GM21447 (cell line): ENCODE measurements at regions not wholly inside any gene's neighbourhood (a gene's known extent, or its start where the extent isn't known, plus 50 kb on each side); places are given as distances from the start of the nearest gene placed in this dataset.

Experiments used
- ATAC-seq: cut with Tn5 transposase; IDR thresholded peaks from one replicate; pipeline ENCODE4 v1.9.1; 2021; ENCODE audit not compliant: unreplicated experiment

DNA sequence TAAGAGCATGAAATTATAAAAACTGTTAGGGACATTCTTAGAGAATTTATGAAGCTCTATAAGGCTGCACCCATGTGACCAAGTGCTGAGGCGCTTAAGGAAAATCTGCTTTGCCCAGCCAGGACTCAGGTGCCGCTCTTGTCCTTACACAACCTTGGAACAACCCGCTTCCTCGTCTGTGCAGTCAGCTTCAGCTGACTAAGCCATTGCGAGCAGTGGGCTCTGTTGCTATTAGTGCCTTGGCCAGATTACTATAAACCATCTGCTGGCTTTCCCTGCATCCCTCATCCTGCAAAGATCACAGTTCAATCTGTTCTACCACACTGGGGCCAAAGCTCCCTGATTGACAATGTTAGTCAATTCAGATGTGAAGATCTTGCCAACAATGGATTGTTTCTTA, 89.1 kb upstream of the E2F3 start:
- ATAC-seq, result no peak

DNA sequence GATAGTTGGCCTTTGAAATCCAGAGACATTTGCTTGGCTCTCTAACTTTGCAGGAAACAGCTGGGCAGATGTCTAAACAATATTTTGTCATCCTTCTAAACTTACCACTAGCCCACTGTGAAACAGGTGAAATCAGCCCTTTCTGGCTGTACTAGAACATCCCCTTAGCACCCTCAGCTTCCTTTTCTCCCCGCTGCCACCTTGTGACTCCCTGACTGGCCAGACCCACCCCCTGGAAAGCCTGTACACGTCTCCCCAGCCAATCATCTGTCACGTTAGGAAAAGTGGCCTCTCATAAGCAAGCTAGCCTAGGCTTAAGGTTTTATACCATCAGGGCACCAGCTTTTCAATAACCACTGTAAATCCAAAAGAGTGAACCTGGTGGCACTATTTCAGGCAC, 88.6 kb upstream of the E2F3 start:
- no peak for ATAC-seq

DNA sequence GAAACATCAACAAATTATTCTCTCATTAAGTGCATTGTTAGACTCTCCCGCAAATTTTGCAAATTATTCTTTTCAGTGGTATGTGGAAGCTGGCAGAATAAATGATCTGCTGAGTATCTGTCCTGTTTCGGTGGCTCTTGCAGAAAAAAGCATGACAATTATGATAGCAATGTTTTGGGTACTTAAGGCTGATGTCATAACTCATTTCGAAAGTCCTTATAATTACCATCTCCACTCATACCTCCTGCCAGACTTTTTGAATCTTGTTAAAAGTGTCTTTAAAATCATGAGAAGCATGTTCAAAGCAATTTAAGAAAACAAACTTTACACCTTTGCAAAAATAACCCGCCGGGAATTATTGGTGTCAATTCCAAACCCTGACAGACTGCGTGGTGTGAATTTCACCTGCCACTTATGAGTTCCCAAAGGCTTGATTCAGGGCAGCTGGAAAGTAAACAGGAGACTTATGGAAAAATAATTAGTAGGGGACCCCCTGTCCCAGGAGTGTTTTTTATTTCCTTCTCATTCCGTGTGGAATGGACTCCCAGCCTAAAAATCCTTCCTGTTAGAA, 87.6 kb upstream of the E2F3 start:
- ATAC-seq, result no peak

DNA sequence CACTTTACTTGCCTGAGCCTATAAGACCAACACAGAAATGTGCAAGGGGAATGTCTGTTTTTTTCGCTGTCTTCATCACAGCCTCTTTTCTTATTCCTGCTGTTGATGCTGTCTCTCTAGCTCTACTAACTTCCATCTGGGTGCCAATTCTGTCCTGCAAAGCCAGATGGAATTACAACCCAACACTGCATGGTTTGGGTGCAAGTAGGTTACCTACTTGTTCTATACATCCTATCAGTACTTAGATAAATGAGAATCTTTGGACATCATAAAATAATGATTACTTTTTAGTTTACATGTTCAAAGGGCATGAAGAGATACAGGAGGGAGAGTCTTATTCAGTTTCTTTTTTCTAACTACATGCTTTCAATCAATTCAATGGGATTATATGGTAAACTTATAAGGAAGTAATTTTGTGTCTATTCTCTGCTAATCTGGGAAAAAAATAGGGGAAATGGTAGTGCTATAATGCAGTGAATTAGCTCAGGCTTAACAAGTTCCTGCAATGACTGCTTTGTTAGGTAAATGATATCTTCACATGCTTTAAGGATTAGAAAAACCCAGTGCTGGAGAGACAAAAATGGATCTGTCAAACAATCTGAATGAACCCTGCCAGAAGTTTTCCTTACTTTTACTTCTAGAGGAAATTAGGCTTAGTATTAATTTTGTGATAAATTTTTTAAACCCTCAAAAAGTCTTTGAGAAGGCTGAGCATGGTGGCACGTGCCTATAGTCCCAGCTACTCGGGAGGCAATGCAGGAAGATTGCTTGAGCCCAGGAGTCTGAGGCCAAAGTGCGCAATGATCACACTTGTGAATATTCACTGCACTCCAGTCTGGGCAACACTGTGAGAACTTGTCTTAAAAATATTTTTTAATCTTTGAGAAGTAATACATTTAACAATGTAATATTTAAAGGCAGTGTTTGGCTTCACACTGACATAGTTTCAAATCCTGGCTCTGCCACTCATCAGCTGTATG, 86.5 kb upstream of the E2F3 start:
- ATAC-seq, result no peak

DNA sequence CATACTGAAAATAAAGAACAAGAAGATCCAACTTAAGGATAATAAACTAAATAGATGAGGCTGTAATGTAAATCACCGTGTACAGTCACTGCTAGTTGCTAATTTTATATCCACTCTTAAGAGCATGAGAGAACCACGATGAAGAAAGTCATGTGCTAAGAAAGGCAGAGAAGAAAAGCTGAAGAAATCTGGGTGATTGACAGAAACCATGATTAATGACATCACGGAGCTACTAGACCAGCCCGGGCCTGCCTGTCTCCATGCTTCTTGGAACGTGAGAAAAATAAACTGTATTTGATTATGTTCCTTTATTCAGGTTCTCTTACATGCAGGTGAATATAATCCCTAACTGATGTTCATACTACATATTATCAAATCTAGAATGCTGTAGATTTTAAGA, 84.2 kb upstream of the E2F3 start:
- ATAC-seq, result no peak

DNA sequence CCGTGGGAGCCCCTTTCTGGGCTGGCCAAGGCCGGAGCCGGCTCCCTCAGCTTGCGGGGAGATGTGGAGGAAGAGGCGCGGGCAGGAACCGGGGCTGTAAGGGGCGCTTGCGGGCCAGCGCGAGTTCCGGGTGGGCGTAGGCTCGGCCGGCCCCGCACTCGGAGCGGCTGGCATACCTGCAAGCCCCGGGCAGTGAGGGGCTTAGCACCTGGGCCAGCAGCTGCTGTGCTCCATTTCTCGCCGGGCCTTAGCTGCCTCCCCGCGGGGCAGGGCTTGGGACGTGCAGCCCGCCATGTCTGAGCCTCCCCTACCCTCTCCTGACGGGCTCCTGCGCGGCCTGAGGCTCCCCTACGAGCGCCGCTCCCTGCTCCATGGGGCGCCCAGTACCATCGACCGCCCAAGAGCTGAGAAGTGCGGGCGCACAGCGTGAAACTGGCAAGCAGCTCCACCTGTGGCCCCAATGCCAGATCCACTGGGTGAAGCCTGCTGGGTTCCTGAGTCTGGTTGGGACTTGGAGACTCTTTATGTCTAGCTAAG, 82.8 kb upstream of the E2F3 start:
- no peak for ATAC-seq

DNA sequence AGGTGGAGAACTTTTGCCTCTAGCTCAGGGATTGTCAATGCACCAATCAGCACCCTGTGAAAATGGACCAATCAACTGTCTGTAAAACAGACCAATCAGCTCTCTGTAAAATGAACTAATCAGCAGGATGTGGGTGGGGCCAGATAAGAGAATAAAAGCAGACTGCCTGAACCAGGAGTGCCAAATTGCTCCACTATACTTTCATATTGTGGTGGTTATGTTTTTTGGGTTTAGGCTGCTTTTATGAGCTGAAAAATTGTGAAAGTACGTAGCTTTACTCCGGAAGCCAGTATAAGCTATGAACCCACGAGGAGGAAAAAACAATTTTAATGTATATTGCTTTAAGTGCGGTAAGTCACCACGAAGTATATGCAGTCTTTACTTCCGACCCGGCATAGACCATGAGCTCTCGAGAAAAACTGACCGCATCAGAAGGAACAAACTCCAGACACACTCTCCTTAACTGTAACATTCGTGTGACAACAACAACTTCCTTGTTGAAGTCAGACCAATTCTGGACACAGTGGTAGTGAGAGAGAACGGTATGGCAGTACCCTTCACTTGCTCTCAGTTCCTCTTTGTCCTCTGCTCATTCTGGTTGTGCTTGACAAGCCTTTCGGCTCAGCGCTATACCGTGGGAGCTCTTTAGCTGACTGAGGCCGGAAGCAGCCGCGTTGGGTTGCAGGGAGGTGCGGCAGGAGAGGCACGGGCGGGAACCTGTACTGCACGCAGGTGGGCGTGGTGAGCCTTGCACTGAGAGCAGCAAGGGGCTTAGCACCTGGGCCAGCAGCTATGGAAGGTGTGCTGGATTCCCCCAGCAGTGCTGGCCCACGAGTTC, 81.9 kb upstream of the E2F3 start:
- ATAC-seq, result peak; percentile 99

DNA sequence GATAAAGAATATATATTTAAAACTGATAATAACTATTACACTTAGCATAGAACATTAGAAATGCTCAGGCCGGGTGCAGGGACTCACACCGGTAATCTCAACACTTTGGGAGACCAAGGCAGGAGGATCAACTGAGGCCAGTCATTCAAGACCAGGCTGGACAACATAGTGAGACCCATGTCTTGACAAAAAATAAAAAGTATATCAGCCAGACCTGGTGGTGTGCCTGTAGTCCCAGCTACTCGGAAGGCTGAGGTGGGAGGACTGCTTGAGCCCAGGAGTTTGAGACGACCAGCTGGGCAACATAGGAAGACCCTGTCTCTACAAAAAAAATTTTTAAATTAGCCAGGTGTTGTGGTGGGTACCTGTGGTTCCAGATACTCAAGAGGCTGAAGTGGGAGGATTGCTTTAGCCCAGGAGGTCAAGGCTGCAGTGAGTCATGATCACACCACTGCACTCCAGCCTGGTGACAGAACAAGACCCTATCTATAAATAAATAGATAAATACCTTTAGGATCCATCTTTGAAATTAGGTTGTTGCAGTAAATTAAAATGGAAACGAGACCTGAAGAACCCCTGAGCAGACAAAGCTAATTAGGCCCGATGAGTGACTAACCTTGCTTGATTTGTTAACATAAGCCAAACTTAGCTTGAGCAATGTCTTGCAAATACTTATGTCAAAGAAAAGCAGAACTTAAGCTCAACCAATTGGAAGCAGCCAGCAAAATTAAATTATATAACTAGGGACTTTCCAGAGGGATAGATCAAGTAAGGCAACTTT, 75.8 kb upstream of the E2F3 start:
- no peak for ATAC-seq

DNA sequence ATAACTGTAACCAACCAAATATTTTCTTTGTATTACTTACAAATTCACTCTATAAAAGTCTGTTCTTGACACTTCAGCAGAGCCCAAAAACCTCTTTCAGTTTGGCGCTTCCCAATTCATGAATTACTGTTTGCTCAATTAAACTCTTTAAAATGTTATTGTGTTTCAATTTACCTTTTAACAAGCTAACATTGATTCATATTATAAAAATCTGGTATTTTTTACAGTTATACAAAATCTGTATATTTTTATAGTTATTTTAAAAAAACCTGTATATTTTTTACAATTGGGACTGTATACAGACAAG, 75.3 kb upstream of the E2F3 start:
- ATAC-seq, result no peak

DNA sequence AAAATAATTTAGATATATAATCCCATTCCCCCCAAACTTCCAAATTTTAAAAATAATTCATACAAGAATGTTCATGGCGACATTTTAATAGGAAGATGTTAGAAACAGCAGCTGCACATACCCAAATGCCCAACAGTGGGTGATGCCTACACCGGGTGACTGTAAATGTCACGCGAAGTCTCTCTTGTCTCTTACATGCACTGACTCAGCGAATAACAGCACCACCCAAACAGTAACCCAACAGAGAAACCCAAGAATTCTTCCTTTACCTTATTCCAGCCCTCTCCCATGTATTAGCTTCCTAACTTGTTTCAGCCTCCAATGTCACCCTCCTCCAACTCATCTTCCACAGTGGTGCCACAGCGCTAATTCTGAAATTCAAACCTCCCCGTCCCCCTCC, 74.5 kb upstream of the E2F3 start:
- ATAC-seq, result no peak

DNA sequence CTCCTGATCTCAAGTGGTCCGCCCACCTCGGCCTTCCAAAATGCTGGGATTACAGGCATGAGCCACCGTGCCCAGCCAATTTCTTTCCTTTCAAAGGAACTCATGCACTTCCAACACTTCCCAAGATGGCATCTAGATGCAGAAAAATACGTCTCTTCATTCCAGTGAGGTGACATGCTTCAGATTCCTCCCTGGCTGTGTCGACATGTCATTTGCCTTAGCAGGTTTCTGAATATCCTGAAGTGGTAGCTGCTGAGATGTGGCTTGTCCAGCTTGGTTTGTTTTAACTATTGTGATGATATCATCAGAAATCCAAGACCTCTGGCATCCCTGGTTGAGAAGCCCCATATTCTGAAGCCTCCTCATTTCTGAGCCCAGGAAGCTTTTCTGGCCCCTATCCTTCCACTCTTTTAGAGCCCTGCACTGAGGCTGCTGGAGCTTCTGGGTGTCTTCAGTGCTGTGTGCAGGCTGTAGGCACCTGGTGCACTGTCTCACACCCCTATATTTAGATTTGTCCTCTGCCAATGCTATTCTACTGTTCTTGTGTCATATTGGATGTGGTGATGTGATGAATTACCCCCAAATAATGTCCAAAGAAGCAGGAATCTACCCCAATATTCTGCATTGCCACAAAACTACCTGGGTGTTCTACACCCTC, 73.3 kb upstream of the E2F3 start:
- ATAC-seq, result no peak

DNA sequence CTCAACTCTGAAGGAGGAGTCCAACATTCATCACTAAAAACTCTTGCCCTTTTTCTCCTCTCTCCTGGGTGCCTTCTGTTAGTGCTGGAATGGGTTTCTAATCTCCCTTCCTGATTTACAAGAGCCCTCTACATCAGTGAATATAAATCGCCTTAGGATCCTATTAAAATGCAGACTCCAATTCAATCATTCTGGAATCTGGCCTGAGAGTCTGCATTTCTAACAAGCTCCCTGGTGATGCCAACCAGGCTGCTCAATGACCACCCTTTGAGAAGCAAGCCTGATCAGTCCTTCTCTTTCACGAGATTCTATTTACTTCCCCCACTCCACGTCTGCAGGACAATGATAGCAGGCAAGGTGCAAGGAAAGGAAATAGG, 72.8 kb upstream of the E2F3 start:
- no peak for ATAC-seq

DNA sequence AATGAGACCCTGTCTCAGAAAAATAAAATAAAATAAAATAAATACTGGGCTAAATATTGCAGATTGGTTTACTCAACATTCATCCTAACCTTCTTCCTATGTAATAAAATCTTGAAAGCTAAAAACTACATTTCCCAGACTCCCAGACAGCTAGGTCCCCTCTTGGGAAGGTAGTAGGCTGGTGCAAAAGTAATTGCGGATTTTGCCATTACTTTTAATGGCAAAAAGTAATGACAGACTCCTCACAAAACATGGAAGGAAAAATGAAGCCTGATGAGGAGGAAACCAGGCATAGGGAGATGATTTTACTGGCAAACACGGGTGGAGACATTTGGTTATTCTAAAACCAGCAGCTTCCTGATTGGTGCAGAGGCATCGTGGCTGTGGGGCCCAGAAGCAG, 70.6 kb upstream of the E2F3 start:
- no peak for ATAC-seq

DNA sequence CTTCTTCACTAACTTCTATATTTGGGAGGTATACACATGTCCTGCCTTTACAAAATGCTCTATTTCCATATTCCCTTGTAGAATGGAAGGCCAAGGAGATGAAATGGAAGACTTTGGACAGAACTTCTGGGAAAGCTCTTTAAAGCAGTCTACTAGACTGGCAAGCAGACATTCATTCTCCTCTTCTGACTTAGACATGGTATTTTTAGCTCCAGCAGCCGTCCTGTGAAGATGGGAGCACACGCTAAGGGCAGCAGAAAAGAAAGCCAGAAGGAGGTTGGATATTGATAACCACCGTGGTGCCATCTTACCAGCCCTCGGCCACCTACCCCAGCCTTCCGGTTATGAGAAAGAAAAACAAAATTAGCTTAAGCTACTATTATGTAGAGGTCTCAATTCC, 70.1 kb upstream of the E2F3 start:
- no peak for ATAC-seq

DNA sequence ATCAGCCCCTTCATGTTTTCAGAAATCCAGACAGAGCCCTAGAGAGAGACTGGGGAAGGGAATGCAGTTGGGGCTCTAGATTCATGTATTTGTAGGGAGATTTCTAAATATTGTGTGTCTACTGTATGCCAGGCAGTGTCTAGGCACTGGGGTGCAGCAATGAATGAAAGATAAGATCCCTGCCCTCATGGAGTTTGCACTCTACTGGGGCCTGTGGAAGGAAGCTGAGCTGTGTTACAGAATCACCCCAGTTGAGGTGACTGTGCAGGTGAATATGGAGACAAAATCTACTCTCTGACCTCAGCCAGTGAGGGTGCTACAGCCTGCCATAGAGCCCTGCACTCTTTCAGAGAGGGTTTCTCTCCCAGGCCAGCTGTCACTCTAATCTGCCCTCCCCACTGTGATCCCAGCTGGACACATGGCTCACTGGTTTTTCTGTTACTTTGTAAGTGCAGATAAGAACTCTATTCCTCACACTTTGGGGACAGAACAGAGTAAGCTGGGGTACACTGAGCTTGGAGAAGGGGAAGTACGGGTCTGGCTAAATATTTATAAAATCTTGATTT, 69.2 kb upstream of the E2F3 start:
- no peak for ATAC-seq

DNA sequence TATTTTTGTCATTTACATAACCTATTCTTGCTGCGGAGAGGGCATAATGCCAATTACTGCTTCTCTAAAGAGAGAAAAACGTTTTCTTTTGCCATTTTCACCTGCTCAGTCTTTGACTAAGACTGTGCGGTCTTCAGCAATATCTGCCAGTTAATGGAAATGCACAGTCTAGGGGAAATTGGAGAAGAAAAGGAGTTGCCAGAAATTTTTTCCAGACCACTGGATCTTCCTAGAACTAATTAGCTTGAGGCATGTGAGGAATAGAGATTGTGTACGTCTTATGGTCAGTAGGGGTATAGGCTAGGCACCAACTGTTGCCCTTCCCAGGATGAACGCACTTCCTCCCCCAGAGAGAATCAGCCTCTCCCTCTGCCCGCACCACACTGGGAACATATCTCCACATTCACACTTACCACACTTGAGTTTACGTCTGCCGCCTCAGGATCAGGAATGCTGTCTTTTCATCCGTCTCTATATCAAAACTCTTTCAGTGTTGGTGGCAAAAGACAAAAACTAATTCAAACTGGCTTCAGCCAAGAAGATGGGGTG, 67.9 kb upstream of the E2F3 start:
- no peak for ATAC-seq

DNA sequence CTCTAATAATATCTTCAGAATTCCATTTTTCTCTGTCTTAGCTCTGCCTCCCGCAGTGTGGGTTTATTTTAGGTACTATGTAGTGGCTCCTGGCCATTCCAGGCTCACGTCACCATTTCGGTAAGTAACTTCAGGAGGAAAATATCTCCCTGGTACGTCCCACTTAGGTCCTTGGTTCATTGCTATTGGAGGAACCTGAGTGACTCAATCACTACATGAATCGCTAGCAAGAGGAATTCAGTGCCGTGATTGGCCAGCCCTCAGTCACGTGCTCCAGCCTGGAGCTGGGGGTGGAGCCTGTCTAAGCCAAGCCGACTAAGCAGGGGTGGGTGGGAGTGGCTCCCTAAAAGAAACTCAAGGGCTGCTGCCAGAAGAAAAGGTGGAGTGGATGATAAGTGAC, 67.3 kb upstream of the E2F3 start:
- no peak for ATAC-seq

DNA sequence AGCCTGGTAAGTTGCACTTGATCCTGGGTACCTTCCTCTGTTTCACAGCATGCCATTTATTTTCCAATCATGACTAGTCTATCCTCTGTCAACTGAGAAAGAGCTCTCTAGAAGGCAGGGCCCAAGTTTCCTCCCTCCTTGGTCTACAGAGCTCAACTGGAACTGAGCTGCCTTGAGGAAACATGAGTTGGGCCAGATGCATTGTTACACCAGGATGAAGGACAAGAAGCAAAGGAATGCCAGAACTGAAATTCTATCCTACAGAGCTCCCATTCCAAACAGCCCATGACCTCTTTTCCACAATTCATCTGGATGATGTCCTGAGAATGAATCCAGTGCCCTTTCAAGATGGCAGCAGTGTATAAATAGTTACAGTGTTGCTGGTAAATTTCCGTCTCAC, 66.7 kb upstream of the E2F3 start:
- ATAC-seq, result no peak

DNA sequence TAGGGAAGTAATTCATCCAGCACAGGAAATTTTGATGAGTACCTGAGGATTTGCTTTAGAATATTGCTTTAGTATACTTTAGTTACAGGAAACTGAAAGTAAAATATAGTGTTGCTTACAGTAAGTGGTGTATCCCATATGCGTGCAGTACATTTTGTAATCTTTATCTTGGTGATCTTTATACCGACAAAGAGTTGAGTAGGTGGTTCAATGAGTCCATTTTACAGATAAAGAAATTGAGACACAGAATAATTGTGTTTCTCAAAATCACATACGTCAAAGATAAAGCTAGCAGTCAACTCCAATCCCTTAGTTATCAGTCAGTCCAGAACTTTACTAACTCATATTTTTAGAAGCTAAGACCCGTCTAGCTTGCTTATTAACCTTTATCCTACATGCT, 65.8 kb upstream of the E2F3 start:
- ATAC-seq, result no peak

DNA sequence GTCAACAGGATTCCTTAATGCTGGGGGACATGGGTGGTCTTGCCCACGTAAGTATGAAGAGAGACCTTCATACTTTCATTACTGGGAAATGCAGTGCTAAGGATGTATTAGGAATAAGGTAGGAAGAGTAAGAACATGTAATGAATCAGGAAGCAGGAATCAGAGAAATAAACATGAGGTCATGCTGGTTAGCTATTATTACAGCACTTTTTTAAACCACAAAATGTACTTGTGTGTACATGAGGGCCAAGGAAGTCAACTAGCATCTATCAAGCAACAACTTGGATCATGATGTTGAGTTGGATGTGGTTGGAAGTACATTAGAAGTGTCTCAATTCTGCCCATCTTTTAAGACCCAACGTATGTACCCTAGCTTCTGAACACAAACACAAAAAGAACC, 63.5 kb upstream of the E2F3 start:
- ATAC-seq, result no peak
